ENCODE measurements at regions not wholly inside any gene's neighbourhood (a gene's known extent, or its start where the extent isn't known, plus 50 kb on each side); places are given as distances from the start of the nearest gene placed in this dataset.

GRCh38 chr12:91744597-91744996, 401.0 kb downstream of the BTG1 start:
- no peak overlapping the region for H3K9ac ChIP-seq (ENCODE audit: low read length)
- Mint-ChIP-seq H3K4me1 (no peaks in the 10 kb centered on the region), H3K4me3 (no peak overlapping the region), H3K9me3 (ENCODE audit: insufficient read depth) (no peaks in the 10 kb centered on the region), H3K27me3 (peaks cover 4% of the 10 kb centered on the region), H3K27ac (no peak overlapping the region)
- 60% methylated on average over 1 of the region's 2 CpGs for WGBS (ENCODE audit: insufficient coverage)
- H3K36me3 ChIP-seq (replicated peaks in 1 of 2; ENCODE audit: control extremely low read depth in 1 of 2, control insufficient read depth in 1 of 2, extremely low read depth in 1 of 2, insufficient read depth in 2 of 2, low read length in 1 of 2), result no peaks in the 10 kb centered on the region
- CTCF ChIA-PET, result no interaction called here
- ATAC-seq (ENCODE audit: low read depth) (no peak), DNase-seq (no peak)
- no peak overlapping the region for H3K27ac ChIP-seq (ENCODE audit: low read length in 2 of 2)
- H3K4me1 ChIP-seq (ENCODE audit: control insufficient read depth in 2 of 2, insufficient read depth in 2 of 2, low read length in 2 of 2), result no peaks in the 10 kb centered on the region
- TF ChIP-seq CTCF (IDR thresholded peaks at IDR 0.05) (no peak), EZH2 (IDR thresholded peaks at IDR 0.05; ENCODE audit: borderline replicate concordance, insufficient read depth, low read depth, low read length, poor library complexity, severe bottlenecking) (no peak)
- H3K27me3 ChIP-seq (replicated peaks in 1 of 4; ENCODE audit: control extremely low read depth in 1 of 4, control insufficient read depth in 3 of 4, insufficient read depth in 4 of 4, low read length in 3 of 4), result peaks cover 0 to 4% (median 0%) of the 10 kb centered on the region in 4 experiments
- H4K20me1 ChIP-seq (ENCODE audit: control insufficient read depth, insufficient read depth, low read length, poor library complexity, severe bottlenecking), result no peaks in the 10 kb centered on the region
- POLR2A ChIA-PET, result no interaction called here
- intact Hi-C loops (cut with micrococcal nuclease), result no loop called here
- no peaks in the 10 kb centered on the region for H3K79me2 ChIP-seq (ENCODE audit: control insufficient read depth, insufficient read depth, low read length)
- no peaks in the 10 kb centered on the region for H3K9me3 ChIP-seq (ENCODE audit: control extremely low read depth in 1 of 3, control insufficient read depth in 2 of 3, insufficient read depth in 1 of 3, low read length in 2 of 3)
- H3K4me2 ChIP-seq (replicated peaks; ENCODE audit: low read depth, low read length, poor library complexity, severe bottlenecking), result no peak overlapping the region
- no peak overlapping the region for H2AFZ ChIP-seq (ENCODE audit: insufficient read depth, low read depth, low read length, poor library complexity, severe bottlenecking)
- H3K4me3 ChIP-seq (ENCODE audit: control extremely low read depth in 1 of 5, extremely low read depth in 1 of 5, insufficient read depth in 1 of 5, low read depth in 2 of 5, low read length in 4 of 5), result no peak overlapping the region

- H2AFZ ChIP-seq (ENCODE audit: insufficient read depth, low read depth, low read length, poor library complexity, severe bottlenecking), result no peak overlapping the region
- H3K27me3 ChIP-seq (replicated peaks in 1 of 4; ENCODE audit: control extremely low read depth in 1 of 4, control insufficient read depth in 3 of 4, insufficient read depth in 4 of 4, low read length in 3 of 4), result peaks cover 0 to 4% (median 0%) of the 10 kb centered on the region in 4 experiments
- no peaks in the 10 kb centered on the region for H3K9me3 ChIP-seq (ENCODE audit: control extremely low read depth in 1 of 3, control insufficient read depth in 2 of 3, insufficient read depth in 1 of 3, low read length in 2 of 3)
- no peaks in the 10 kb centered on the region for H3K4me1 ChIP-seq (ENCODE audit: control insufficient read depth in 2 of 2, insufficient read depth in 2 of 2, low read length in 2 of 2)
- no peak overlapping the region for H3K4me3 ChIP-seq (ENCODE audit: control extremely low read depth in 1 of 5, extremely low read depth in 1 of 5, insufficient read depth in 1 of 5, low read depth in 2 of 5, low read length in 4 of 5)
- H3K9ac ChIP-seq (ENCODE audit: low read length), result no peak overlapping the region
- CTCF ChIA-PET, result no interaction called here
- no peak overlapping the region for H3K4me2 ChIP-seq (replicated peaks; ENCODE audit: low read depth, low read length, poor library complexity, severe bottlenecking)
- Mint-ChIP-seq H3K27ac (no peak overlapping the region), H3K27me3 (peaks cover 7% of the 10 kb centered on the region), H3K4me1 (no peaks in the 10 kb centered on the region), H3K4me3 (no peak overlapping the region), H3K9me3 (ENCODE audit: insufficient read depth) (no peaks in the 10 kb centered on the region)
- POLR2A ChIA-PET, result interaction anchor here (0.7 kb wide), 1 partner anchor 247 kb away, joined by 3 read pairs; no protein-coding TSS in a partner anchor
- no peaks in the 10 kb centered on the region for H3K36me3 ChIP-seq (replicated peaks in 1 of 2; ENCODE audit: control extremely low read depth in 1 of 2, control insufficient read depth in 1 of 2, extremely low read depth in 1 of 2, insufficient read depth in 2 of 2, low read length in 1 of 2)
- ATAC-seq (ENCODE audit: low read depth), result no peak
- intact Hi-C loops (cut with micrococcal nuclease), result no loop called here
- H3K27ac ChIP-seq (ENCODE audit: low read length in 2 of 2), result no peak overlapping the region
- DNase-seq, result no peak
- 100% methylated on average over 1 of the region's 7 CpGs for WGBS (ENCODE audit: insufficient coverage)
- H3K79me2 ChIP-seq (ENCODE audit: control insufficient read depth, insufficient read depth, low read length), result no peaks in the 10 kb centered on the region
- no peak for TF ChIP-seq EZH2 (IDR thresholded peaks at IDR 0.05; ENCODE audit: borderline replicate concordance, insufficient read depth, low read depth, low read length, poor library complexity, severe bottlenecking)
- no peak for TF ChIP-seq CTCF (IDR thresholded peaks at IDR 0.05)
- no peaks in the 10 kb centered on the region for H4K20me1 ChIP-seq (ENCODE audit: control insufficient read depth, insufficient read depth, low read length, poor library complexity, severe bottlenecking)
These were observed 401.8 kb downstream of the BTG1 start for GRCh38 chr12:91743704-91744321.
